ENCODE measurements at regions not wholly inside any gene's neighbourhood (a gene's known extent, or its start where the extent isn't known, plus 50 kb on each side); places are given as distances from the start of the nearest gene placed in this dataset.
"Not testable (repeated sequence)": the region's sequence is repeated elsewhere in the genome, so short reads cannot be mapped to it uniquely, and the experiment has no call there.

- DNase-seq; H3K4me3 ChIP-seq (ENCODE audit: low read depth, low read length); H3K36me3 ChIP-seq (replicated peaks); H3K27me3 ChIP-seq (replicated peaks); in situ Hi-C loops (cut with HindIII; ENCODE audit: low pct_ligation_motif_present, low sequenced_read_pairs); H3K27ac ChIP-seq: not testable (repeated sequence)
These were observed 332.2 kb downstream of the ADGRD1 start for GRCh38 chr12:131285905-131286295.

- H3K4me3 ChIP-seq (ENCODE audit: low read depth, low read length); DNase-seq; in situ Hi-C loops (cut with HindIII; ENCODE audit: low pct_ligation_motif_present, low sequenced_read_pairs); H3K27ac ChIP-seq; H3K27me3 ChIP-seq (replicated peaks); H3K36me3 ChIP-seq (replicated peaks): not testable (repeated sequence)
These were observed 332.6 kb downstream of the ADGRD1 start for GRCh38 chr12:131286301-131286700.

- TF ChIP-seq CTCF (IDR thresholded peaks at IDR 0.05; ENCODE audit: low read depth, low read length, missing control alignments): no peak
- no peaks in the 10 kb centered on the region for H3K36me3 ChIP-seq (replicated peaks)
- in situ Hi-C loops (cut with HindIII; ENCODE audit: low pct_ligation_motif_present, low sequenced_read_pairs): no loop called here
- H3K4me3 ChIP-seq (ENCODE audit: low read depth, low read length): no peak overlapping the region
- DNase-seq: no peak
- no peak overlapping the region for H3K27ac ChIP-seq
- H3K27me3 ChIP-seq (replicated peaks): no peaks in the 10 kb centered on the region
These were observed 333.6 kb downstream of the ADGRD1 start for GRCh38 chr12:131287015-131287937.

GRCh38 chr12:131287938-131288764 is 334.4 kb downstream of the ADGRD1 start:
- in situ Hi-C loops (cut with HindIII; ENCODE audit: low pct_ligation_motif_present, low sequenced_read_pairs): no loop called here
- TF ChIP-seq CTCF (IDR thresholded peaks at IDR 0.05; ENCODE audit: low read depth, low read length, missing control alignments): no peak
- H3K36me3 ChIP-seq (replicated peaks): no peaks in the 10 kb centered on the region

GRCh38 chr12:131288765-131289695 is 335.3 kb downstream of the ADGRD1 start:
- in situ Hi-C loops (cut with HindIII; ENCODE audit: low pct_ligation_motif_present, low sequenced_read_pairs): not testable (repeated sequence)

More at GRCh38 chr12:131287938-131288764, 334.4 kb downstream of the ADGRD1 start:
- no peak overlapping the region for H3K4me3 ChIP-seq (ENCODE audit: low read depth, low read length)
- DNase-seq: no peak
- no peak overlapping the region for H3K27ac ChIP-seq
- no peaks in the 10 kb centered on the region for H3K27me3 ChIP-seq (replicated peaks)

GRCh38 chr12:131289807-131290206 is 336.1 kb downstream of the ADGRD1 start:
- in situ Hi-C loops (cut with HindIII; ENCODE audit: low pct_ligation_motif_present, low sequenced_read_pairs); DNase-seq; H3K27ac ChIP-seq: not testable (repeated sequence)

More at GRCh38 chr12:131288765-131289695, 335.3 kb downstream of the ADGRD1 start:
- not testable (repeated sequence) for H3K27ac ChIP-seq; DNase-seq; H3K4me3 ChIP-seq (ENCODE audit: low read depth, low read length); H3K36me3 ChIP-seq (replicated peaks); H3K27me3 ChIP-seq (replicated peaks)

GRCh38 chr12:131290255-131290959 is 336.7 kb downstream of the ADGRD1 start:
- no peak for DNase-seq
- Histone ChIP-seq H3K27ac (no peak overlapping the region), H3K4me3 (ENCODE audit: low read depth, low read length) (no peak overlapping the region), H3K27me3 (replicated peaks) (no peaks in the 10 kb centered on the region), H3K36me3 (replicated peaks) (no peaks in the 10 kb centered on the region)
- in situ Hi-C loops (cut with HindIII; ENCODE audit: low pct_ligation_motif_present, low sequenced_read_pairs): no loop called here
- no peak for TF ChIP-seq CTCF (IDR thresholded peaks at IDR 0.05; ENCODE audit: low read depth, low read length, missing control alignments)

More at GRCh38 chr12:131289807-131290206, 336.1 kb downstream of the ADGRD1 start:
- H3K4me3 ChIP-seq (ENCODE audit: low read depth, low read length); H3K36me3 ChIP-seq (replicated peaks); H3K27me3 ChIP-seq (replicated peaks): not testable (repeated sequence)

- H3K27me3 ChIP-seq (replicated peaks); H3K27ac ChIP-seq; DNase-seq; H3K4me3 ChIP-seq (ENCODE audit: low read depth, low read length); H3K36me3 ChIP-seq (replicated peaks); in situ Hi-C loops (cut with HindIII; ENCODE audit: low pct_ligation_motif_present, low sequenced_read_pairs): not testable (repeated sequence)
These were observed 339.6 kb downstream of the ADGRD1 start for GRCh38 chr12:131293071-131294015.

GRCh38 chr12:131294716-131295115 is 341.0 kb downstream of the ADGRD1 start:
- H3K27ac ChIP-seq; H3K27me3 ChIP-seq (replicated peaks); in situ Hi-C loops (cut with HindIII; ENCODE audit: low pct_ligation_motif_present, low sequenced_read_pairs); H3K4me3 ChIP-seq (ENCODE audit: low read depth, low read length); DNase-seq; H3K36me3 ChIP-seq (replicated peaks): not testable (repeated sequence)

Data from brain microvascular endothelial cell (primary cell).